ENCODE measurements at regions not wholly inside any gene's neighbourhood (a gene's known extent, or its start where the extent isn't known, plus 50 kb on each side); places are given as distances from the start of the nearest gene placed in this dataset.

DNA sequence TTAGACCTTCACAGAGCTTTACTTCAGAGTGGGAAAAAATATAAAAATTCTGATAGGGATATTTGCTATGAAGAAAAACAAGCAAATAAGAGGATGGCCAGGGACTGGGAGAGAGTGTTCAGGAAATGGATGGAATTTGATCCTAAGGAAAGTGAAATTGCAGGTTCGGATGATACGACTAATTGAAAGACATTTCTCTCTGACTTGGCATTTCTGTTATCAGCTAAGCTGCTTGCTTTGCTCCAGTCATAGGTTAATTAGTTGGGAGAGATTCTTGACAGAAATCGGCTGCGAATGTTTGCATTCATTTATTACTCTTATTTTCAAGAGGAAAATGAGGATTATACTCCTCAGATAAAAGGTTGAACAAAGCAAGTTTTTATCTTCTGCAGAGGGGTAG lies 808.7 kb upstream of the NECTIN3 start:
- TF ChIP-seq CTCF (IDR thresholded peaks at IDR 0.05) (no peak), POLR2A (IDR thresholded peaks at IDR 0.05) (no peak)
